ENCODE measurements at regions not wholly inside any gene's neighbourhood (a gene's known extent, or its start where the extent isn't known, plus 50 kb on each side); places are given as distances from the start of the nearest gene placed in this dataset.

- Histone ChIP-seq H3K36me3 (no peaks in the 10 kb centered on the region), H3K27ac (no peak overlapping the region), H3K4me1 (no peaks in the 10 kb centered on the region), H3K4me3 (no peak overlapping the region), H3K27me3 (replicated peaks in 1 of 7) (no peaks in the 10 kb centered on the region), H3K9me3 (peaks cover 0 to 12% (median 4%) of the 10 kb centered on the region in 8 donors)
- TF ChIP-seq POLR2AphosphoS5 (IDR thresholded peaks at IDR 0.05) (no peak), POLR2A (IDR thresholded peaks at IDR 0.05) (no peak)
- TF ChIP-seq, protein P1, sequence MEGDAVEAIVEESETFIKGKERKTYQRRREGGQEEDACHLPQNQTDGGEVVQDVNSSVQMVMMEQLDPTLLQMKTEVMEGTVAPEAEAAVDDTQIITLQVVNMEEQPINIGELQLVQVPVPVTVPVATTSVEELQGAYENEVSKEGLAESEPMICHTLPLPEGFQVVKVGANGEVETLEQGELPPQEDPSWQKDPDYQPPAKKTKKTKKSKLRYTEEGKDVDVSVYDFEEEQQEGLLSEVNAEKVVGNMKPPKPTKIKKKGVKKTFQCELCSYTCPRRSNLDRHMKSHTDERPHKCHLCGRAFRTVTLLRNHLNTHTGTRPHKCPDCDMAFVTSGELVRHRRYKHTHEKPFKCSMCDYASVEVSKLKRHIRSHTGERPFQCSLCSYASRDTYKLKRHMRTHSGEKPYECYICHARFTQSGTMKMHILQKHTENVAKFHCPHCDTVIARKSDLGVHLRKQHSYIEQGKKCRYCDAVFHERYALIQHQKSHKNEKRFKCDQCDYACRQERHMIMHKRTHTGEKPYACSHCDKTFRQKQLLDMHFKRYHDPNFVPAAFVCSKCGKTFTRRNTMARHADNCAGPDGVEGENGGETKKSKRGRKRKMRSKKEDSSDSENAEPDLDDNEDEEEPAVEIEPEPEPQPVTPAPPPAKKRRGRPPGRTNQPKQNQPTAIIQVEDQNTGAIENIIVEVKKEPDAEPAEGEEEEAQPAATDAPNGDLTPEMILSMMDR (IDR thresholded peaks at IDR 0.05 in 8 of 11, conservative IDR thresholded peaks at IDR 0.05 in 3 of 11) = no peak
- DNase-seq = no peak
- intact Hi-C loops (cut with DNase I; ENCODE audit: low total_unique reads) = no loop called here
- 40 to 88% (median 77%) methylated on average over 3 to 5 of the region's 5 CpGs for WGBS, 5 donors
Measured at GRCh38 chr6:2565499-2565898, 185.2 kb downstream of the MYLK4 start.

- H3K27ac ChIP-seq = no peak overlapping the region
- intact Hi-C loops (cut with DNase I; ENCODE audit: low total_unique reads) = no loop called here
- H3K36me3 ChIP-seq = no peaks in the 10 kb centered on the region
- 34 to 65% (median 42%) methylated on average over 6 of the region's 6 CpGs for WGBS, 5 donors
- H3K9me3 ChIP-seq = no peaks in the 10 kb centered on the region
- TF ChIP-seq POLR2A (IDR thresholded peaks at IDR 0.05) = no peak
- TF ChIP-seq POLR2AphosphoS5 (IDR thresholded peaks at IDR 0.05) = no peak
- TF ChIP-seq, protein P1 (IDR thresholded peaks at IDR 0.05 in 8 of 11, conservative IDR thresholded peaks at IDR 0.05 in 3 of 11) = no peak
- no peak overlapping the region for H3K4me3 ChIP-seq
- no peaks in the 10 kb centered on the region for H3K4me1 ChIP-seq
- peaks cover 0 to 3% (median 0%) of the 10 kb centered on the region in 7 donors for H3K27me3 ChIP-seq (replicated peaks in 1 of 7)
- DNase-seq = no peak
Measured at GRCh38 chr6:2563635-2564034, 187.1 kb downstream of the MYLK4 start.

DNA sequence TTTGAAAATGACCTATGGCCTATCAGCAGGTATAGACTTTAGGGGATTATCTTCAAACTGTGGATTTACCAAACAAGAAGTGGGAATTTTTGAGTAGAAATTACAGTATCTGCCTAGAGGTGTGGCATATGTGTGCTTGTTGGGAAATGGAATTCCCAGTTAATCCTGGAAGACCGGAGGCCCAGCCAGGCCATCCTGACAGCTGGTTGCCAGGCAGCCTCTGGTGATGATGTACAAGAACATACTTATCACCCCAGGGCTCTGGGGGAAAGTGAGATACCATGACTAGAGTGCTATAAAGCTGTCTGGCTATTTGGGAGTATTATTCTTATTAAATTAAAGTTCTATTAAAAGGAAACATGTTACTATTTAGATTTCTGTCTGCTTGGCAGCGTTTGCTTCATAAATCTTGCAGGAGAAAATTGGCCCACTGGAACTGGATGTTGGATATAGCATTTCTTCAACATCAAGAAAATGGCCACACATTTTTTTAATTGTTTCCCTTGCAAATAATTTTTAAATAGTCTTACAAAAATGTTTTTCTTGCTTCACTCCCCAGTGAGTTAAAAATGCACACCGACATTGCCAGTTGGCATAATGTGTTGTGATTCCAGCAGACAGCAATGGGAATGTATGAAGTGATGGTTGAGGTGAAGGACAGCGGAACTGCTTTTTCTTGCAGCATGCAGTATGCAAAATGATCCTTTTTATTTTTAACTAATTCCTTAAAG is 187.8 kb downstream of the MYLK4 start:
- intact Hi-C loops (cut with DNase I; ENCODE audit: low total_unique reads) = no loop called here
- DNase-seq = no peak
- WGBS, 5 donors = 80 to 91% (median 87%) methylated on average over 4 of the region's 4 CpGs
- Histone ChIP-seq H3K27me3 (replicated peaks in 1 of 7) (peaks cover 0 to 3% (median 0%) of the 10 kb centered on the region in 7 donors), H3K4me3 (no peak overlapping the region), H3K4me1 (no peaks in the 10 kb centered on the region), H3K27ac (no peak overlapping the region), H3K36me3 (no peaks in the 10 kb centered on the region), H3K9me3 (no peaks in the 10 kb centered on the region)
- TF ChIP-seq, protein P1 (IDR thresholded peaks at IDR 0.05 in 8 of 11, conservative IDR thresholded peaks at IDR 0.05 in 3 of 11) = no peak
- TF ChIP-seq POLR2AphosphoS5 (IDR thresholded peaks at IDR 0.05) (no peak), POLR2A (IDR thresholded peaks at IDR 0.05) (no peak)

- TF ChIP-seq, protein P1 (IDR thresholded peaks at IDR 0.05 in 8 of 11, conservative IDR thresholded peaks at IDR 0.05 in 3 of 11) = no peak
- no peak for TF ChIP-seq POLR2A (IDR thresholded peaks at IDR 0.05)
- TF ChIP-seq POLR2AphosphoS5 (IDR thresholded peaks at IDR 0.05) = no peak
- Histone ChIP-seq H3K27ac (no peak overlapping the region), H3K27me3 (replicated peaks in 1 of 7) (peaks cover 0 to 3% (median 0%) of the 10 kb centered on the region in 7 donors), H3K4me1 (no peaks in the 10 kb centered on the region), H3K36me3 (no peaks in the 10 kb centered on the region), H3K4me3 (no peak overlapping the region), H3K9me3 (no peaks in the 10 kb centered on the region)
- intact Hi-C loops (cut with DNase I; ENCODE audit: low total_unique reads) = no loop called here
- DNase-seq = no peak
- WGBS, 5 donors = 78 to 84% (median 81%) methylated on average over 12 of the region's 12 CpGs
Measured at GRCh38 chr6:2560917-2561698, 189.6 kb downstream of the MYLK4 start.
